Natural killer cell treated with Interleukin-12 subunit alpha and Interleukin-12 subunit beta and Interleukin-15 and Interleukin-18, amount 100 ng/mL, for 72 hours (primary cell): ENCODE measurements at regions not wholly inside any gene's neighbourhood (a gene's known extent, or its start where the extent isn't known, plus 50 kb on each side); places are given as distances from the start of the nearest gene placed in this dataset.
"Not testable (repeated sequence)": the region's sequence is repeated elsewhere in the genome, so short reads cannot be mapped to it uniquely, and the experiment has no call there.

Experiments used
- ATAC-seq, 2 donors: fragments of 150-1000 bp; cut with Tn5 transposase in 1 of 2; sonication (Bioruptor Pico), chemical (Tn5 transposase) in 1 of 2; 2 replicates each; pipeline ENCODE4 v1.10.0; 2021
- DNase-seq: peaks from one replicate; pipeline ENCODE4 v3.0.0; 2022; ENCODE audit warnings: low spot score
- H3K27ac Mint-ChIP-seq, 2 donors: 1 replicate in 1 of 2; 2 replicates in 1 of 2; pipeline ENCODE4 v1.8.0; 2022; ENCODE audit warnings: mixed read lengths in 2 of 2, mild to moderate bottlenecking in 1 of 2, moderate library complexity in 1 of 2
- H3K27me3 Mint-ChIP-seq, 2 donors: 1 replicate in 1 of 2; 2 replicates in 1 of 2; pipeline ENCODE4 v1.8.0; 2022; ENCODE audit warnings: mixed read lengths in 2 of 2
- H3K36me3 Mint-ChIP-seq: one replicate; pipeline ENCODE4 v1.8.0; 2022; ENCODE audit warnings: mixed read lengths
- H3K4me1 Mint-ChIP-seq, 2 donors: 1 replicate in 1 of 2; 2 replicates in 1 of 2; pipeline ENCODE4 v1.8.0; 2022; ENCODE audit warnings: low read depth in 2 of 2, mixed read lengths in 2 of 2, mild to moderate bottlenecking in 1 of 2
- H3K4me3 Mint-ChIP-seq: one replicate; pipeline ENCODE4 v1.8.0; 2022; ENCODE audit warnings: mixed read lengths
- H3K9me3 Mint-ChIP-seq: 2 replicates; pipeline ENCODE4 v1.8.0; 2022; ENCODE audit warnings: mixed read lengths

DNA sequence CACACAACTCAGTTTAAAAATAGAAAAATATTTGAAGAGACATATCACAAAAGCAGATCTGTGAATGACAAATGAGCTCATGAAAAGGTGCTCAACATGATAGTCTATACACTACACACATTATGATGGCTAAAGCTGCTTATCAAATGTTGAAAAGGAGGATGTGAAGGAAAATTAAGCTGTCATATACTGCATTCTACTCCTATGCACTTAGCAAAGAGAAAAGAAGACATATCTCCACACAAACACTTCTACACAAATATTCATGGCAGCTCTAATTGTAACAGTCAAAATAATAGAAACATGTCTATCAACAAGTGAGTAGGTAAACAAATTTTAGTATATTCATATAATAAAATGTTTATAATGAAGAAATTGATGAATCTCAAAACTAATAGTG lies 540.5 kb downstream of the PLOD2 start:
- DNase-seq (no peak), ATAC-seq (no peak)
- Mint-ChIP-seq H3K4me1 (no peaks in the 10 kb centered on the region), H3K27ac (no peak overlapping the region), H3K36me3 (peaks cover 8% of the 10 kb centered on the region), H3K27me3 (no peaks in the 10 kb centered on the region), H3K9me3 (peaks cover 19% of the 10 kb centered on the region), H3K4me3 (no peak overlapping the region)

DNA sequence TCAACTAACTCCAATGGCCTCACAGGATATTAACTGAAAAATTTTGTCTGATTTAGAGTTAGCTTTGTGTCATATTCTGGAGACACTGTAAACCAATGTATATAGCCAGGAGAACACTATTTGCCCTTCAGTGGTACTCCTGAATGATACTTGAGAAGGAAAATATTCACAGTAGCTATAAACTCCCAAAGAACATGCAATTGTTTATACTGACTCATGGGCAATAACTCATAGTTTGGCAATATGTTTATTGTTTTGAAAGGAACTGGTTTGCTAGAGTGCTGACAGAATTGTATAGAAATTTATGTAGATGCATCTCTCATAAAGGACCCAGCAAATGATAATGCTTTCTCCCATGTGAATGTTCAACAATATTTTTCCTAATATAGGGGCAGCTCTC lies 537.6 kb downstream of the PLOD2 start:
- Mint-ChIP-seq H3K27ac (no peak overlapping the region), H3K27me3 (no peaks in the 10 kb centered on the region), H3K36me3 (peaks cover 7% of the 10 kb centered on the region), H3K4me1 (no peaks in the 10 kb centered on the region), H3K4me3 (no peak overlapping the region), H3K9me3 (peaks cover 26% of the 10 kb centered on the region)
- no peak for DNase-seq
- no peak for ATAC-seq

DNA sequence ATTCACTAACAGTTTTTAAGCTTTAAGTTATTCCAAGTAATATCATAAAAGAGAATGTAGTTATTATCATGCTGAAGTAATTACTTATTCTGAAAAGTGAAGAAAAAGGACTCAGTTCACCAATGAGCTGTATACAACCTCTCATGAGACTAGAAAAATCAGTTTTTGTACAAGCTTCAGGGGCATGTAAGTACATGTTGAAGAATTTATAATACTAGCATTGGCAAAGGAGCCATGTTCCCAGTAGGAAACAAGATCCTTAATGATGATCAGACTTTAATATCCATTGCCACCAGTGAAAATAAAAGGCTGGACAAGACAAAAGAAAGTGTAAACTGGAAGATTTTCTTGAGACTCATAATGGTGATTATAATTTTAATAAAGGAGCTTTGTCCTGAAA lies 532.8 kb downstream of the PLOD2 start:
- Mint-ChIP-seq H3K27me3 (no peaks in the 10 kb centered on the region), H3K36me3 (peaks cover 17% of the 10 kb centered on the region), H3K9me3 (peaks cover 19% of the 10 kb centered on the region), H3K27ac (no peak overlapping the region), H3K4me3 (no peak overlapping the region), H3K4me1 (no peaks in the 10 kb centered on the region)
- no peak for DNase-seq
- ATAC-seq, result no peak

DNA sequence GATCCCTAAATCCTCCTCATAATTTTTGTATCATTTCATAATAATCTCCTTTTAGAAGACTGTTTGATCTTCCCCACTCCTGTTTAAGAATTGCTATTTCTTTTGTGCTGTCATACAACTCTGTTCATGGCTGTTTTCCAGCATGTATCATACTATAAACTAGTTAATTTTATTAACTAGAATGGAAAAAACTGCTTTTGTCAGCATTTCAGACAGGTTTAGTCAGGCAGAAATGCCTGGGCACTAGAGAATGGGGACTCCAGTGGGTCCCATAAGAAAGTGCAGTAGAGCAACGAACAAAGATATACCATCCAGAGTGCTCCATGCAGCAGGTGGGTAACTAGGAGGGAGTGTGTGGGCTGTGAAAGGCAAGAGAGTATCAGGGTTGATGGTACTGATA lies 523.9 kb downstream of the PLOD2 start:
- peaks cover 18% of the 10 kb centered on the region for H3K9me3 Mint-ChIP-seq
- H3K36me3 Mint-ChIP-seq, result no peaks in the 10 kb centered on the region

DNA sequence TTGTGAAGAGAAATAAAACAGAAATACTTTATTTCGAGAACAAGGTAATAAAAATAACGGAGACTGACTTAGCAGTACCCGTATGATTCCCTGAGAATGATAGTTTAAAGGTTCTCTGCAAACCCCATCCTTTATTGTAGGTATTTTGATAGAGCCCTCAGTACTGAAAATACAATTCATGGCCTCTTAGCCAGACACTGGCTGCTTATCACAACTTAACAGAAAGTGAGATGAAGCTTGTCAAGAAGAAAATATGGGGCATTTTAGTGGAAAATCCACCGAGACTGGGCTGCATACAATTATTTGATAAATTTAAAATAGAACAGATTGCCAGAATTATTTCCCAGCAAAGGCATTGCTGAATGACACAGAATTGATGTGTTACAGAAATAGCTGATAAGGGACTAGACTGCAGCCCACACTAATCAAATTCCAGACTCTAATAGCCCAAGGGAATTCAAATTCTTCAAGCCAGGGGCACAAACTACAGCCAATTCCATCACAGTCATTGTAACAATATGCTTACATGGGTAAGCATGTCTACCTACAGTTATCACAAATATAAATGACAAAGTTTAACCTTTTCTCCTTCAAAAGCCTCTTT lies 521.9 kb downstream of the PLOD2 start:
- Mint-ChIP-seq H3K9me3 (peaks cover 18% of the 10 kb centered on the region), H3K27me3 (no peaks in the 10 kb centered on the region), H3K27ac (no peak overlapping the region), H3K36me3 (no peaks in the 10 kb centered on the region), H3K4me3 (no peak overlapping the region), H3K4me1 (no peaks in the 10 kb centered on the region)
- ATAC-seq (no peak), DNase-seq (no peak)

More for the DNA sequence above, 523.9 kb downstream of the PLOD2 start:
- no peaks in the 10 kb centered on the region for H3K4me1 Mint-ChIP-seq
- H3K4me3 Mint-ChIP-seq, result no peak overlapping the region
- H3K27me3 Mint-ChIP-seq, result no peaks in the 10 kb centered on the region
- ATAC-seq, result no peak
- no peak for DNase-seq
- no peak overlapping the region for H3K27ac Mint-ChIP-seq

DNA sequence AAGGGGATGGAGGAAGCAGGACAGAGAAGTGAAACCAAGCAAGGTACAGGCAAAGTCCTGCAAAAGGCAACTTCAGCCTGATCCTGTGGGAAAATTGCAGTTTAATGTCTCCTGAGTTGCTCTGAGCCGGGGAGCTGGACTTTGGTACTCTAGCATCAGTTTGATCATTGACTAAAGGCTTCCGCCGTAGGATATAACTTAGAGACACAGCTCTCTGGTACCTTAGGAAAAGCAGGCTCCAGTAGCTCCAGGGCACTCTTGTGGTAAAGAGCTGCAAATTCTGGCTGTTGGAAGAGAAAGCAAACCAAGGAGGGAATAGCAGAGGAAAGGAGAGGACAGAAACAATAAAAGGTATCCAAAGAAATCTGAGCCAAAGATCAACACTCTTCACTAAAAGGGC lies 521.1 kb downstream of the PLOD2 start:
- H3K4me1 Mint-ChIP-seq, result no peaks in the 10 kb centered on the region
- ATAC-seq, result no peak
- DNase-seq, result no peak
- no peaks in the 10 kb centered on the region for H3K27me3 Mint-ChIP-seq
- H3K27ac Mint-ChIP-seq, result no peak overlapping the region
- H3K36me3 Mint-ChIP-seq, result no peaks in the 10 kb centered on the region
- H3K9me3 Mint-ChIP-seq, result peaks cover 18% of the 10 kb centered on the region
- H3K4me3 Mint-ChIP-seq, result no peak overlapping the region

DNA sequence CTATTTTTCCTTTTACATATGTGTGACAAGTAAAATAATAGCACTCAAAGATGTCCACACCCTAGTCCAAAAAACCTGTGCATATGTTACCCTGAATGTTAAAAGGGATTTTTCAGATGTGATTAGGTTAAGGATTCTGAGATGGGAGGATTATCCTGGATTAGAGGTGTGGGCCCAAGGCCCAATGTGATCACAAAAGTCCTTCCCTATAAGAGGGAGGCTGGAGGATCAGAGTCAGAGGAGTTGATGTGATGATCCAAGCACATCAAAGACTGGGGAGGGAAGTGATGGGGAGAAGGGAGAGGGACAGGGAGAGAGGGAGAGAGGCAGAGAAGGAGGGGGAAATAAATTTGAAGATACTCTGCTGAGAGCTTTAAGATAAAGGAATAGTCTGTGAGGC lies 512.6 kb downstream of the PLOD2 start:
- DNase-seq (no peak), ATAC-seq (no peak)
- Mint-ChIP-seq H3K4me3 (no peak overlapping the region), H3K9me3 (peaks cover 11% of the 10 kb centered on the region), H3K27me3 (no peaks in the 10 kb centered on the region), H3K36me3 (no peaks in the 10 kb centered on the region), H3K27ac (no peak overlapping the region), H3K4me1 (no peaks in the 10 kb centered on the region)

DNA sequence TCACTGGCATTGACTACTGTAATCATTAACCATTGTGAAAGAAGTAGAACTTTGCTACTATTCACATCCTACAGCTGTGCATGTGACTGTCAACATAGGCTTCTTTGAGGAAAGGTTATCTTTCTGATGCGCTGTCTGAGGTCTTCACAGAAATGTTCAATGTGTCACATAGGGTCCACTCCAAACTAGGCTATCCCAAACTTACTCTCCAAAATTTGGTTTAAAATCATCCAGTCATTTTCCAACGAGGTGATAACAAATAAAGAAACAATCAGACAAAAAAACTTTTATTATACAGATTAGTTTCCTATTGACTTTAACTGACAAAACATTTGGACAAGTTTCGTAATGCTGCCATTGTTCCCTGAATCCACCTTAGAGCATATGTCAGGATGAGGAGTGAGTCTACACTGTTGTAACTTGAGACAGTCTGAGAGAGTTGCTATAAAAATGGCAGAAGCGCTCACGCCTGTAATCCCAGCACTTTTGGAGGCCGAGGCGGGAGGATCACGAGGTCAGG lies 511.6 kb downstream of the PLOD2 start:
- Mint-ChIP-seq H3K9me3 (peaks cover 8% of the 10 kb centered on the region), H3K36me3 (no peaks in the 10 kb centered on the region), H3K27me3 (no peaks in the 10 kb centered on the region), H3K4me3 (no peak overlapping the region), H3K4me1 (no peaks in the 10 kb centered on the region), H3K27ac (no peak overlapping the region)
- DNase-seq (no peak), ATAC-seq (no peak)

DNA sequence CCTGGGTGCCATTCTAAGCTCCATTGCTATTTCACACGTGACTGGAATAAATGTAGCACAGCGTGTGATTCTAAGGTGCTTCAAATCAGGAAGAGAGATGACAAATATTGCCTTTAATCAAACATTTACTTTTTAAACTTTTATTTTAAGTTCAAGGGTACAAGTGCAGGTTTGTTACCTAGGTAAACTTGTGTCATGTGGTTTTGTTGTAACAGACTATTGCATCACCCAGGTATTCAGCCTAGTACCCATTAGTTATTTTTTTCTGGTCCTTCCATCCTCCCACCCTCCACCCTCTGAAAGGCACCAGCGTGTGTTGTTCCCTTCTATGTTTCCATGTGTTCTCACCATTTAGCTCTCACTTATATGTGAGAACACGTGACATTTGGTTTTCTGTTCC lies 510.8 kb downstream of the PLOD2 start:
- no peak for DNase-seq
- Mint-ChIP-seq H3K36me3 (no peaks in the 10 kb centered on the region), H3K4me1 (no peaks in the 10 kb centered on the region), H3K4me3 (no peak overlapping the region), H3K9me3 (peaks cover 6% of the 10 kb centered on the region), H3K27ac (no peak overlapping the region), H3K27me3 (no peaks in the 10 kb centered on the region)
- ATAC-seq, result no peak

DNA sequence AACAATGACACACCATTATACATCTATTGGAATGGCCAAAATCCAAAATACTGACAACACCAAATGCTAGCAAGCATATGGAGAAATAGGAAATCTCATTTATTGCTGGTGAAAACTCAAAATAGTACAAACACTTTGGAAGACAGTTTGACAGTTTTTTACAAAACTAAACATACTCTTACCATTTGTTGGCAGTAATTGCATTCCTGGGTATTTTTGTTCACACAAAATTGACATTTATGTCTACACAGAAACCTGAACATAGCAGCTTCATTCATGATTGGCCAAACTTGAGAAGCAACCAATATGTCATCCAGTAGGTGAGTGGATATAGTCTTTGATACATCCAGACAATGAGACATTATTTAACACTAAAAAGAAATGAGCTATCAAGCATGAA lies 489.9 kb downstream of the PLOD2 start:
- no peak for DNase-seq
- Mint-ChIP-seq H3K4me3 (no peak overlapping the region), H3K27me3 (no peaks in the 10 kb centered on the region), H3K9me3 (peaks cover 23% of the 10 kb centered on the region), H3K27ac (no peak overlapping the region), H3K36me3 (no peaks in the 10 kb centered on the region), H3K4me1 (no peaks in the 10 kb centered on the region)
- no peak for ATAC-seq

DNA sequence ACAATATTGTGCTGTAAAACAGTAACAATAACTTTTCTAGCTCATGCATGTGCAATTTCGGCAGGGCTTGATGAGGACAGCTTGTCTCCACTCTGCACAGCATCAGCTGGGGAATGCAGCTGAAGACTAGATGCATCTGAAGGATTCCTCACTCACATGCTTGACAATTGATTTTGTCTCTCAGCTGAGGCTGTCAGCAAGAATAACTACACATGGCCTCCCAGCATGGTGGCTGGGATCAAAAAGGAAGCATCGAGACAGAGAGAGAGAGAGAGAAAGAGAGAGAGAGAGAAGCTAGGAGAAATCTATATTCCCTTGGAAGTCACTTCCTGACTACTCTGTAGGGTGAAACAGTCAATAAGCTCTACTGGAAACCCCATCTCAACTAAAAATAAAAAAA lies 487.1 kb downstream of the PLOD2 start:
- ATAC-seq, result no peak
- H3K9me3 Mint-ChIP-seq, result peaks cover 19% of the 10 kb centered on the region

DNA sequence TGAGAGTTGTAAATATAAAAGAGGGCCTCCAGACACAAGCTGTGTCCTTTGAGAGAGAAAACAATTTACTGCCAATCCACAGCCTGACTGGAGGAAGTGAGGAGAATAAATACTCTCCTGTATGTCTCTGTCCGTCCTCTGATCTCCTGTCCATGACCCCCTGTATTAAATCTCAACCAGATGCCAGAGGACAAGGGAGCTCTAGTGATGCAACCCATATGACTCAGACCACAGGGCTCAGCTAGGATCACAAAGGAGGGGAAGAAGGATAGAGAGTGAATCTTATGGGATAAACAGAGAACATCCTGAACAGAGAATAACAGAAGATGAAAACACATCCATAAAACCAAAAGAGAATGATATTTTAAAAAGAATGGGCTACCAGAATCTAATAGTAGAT lies 482.6 kb downstream of the PLOD2 start:
- H3K9me3 Mint-ChIP-seq, result peaks cover 7% of the 10 kb centered on the region
- no peak overlapping the region for H3K4me3 Mint-ChIP-seq
- ATAC-seq (no peak), DNase-seq (no peak)
- no peaks in the 10 kb centered on the region for H3K36me3 Mint-ChIP-seq
- no peaks in the 10 kb centered on the region for H3K27me3 Mint-ChIP-seq
- no peak overlapping the region for H3K27ac Mint-ChIP-seq
- H3K4me1 Mint-ChIP-seq, result no peaks in the 10 kb centered on the region

More for the DNA sequence above, 487.1 kb downstream of the PLOD2 start:
- no peak for DNase-seq
- H3K27me3 Mint-ChIP-seq, result no peaks in the 10 kb centered on the region
- no peak overlapping the region for H3K27ac Mint-ChIP-seq
- no peaks in the 10 kb centered on the region for H3K36me3 Mint-ChIP-seq
- no peaks in the 10 kb centered on the region for H3K4me1 Mint-ChIP-seq
- H3K4me3 Mint-ChIP-seq, result no peak overlapping the region

DNA sequence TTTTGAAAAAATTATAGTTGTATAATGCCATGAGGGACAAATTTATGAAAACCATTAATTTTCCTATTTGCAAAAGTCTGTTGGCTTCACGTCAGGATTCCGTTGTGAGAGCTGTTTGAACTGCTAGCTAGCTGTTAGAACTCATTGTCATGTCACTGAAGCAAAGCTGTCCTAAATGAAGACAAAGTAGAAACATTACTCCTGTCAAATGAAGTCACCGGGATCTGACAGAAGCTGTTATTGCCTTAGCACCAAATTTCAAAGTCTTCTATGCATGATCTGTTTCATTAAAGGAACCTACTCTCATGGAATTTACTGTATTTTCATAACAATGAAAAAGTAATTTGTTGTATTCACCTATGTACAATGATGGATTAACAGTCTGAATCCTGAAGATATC lies 479.8 kb downstream of the PLOD2 start:
- H3K27ac Mint-ChIP-seq, result no peak overlapping the region
- no peak for DNase-seq
- ATAC-seq, result no peak
- no peaks in the 10 kb centered on the region for H3K4me1 Mint-ChIP-seq
- no peaks in the 10 kb centered on the region for H3K36me3 Mint-ChIP-seq
- H3K27me3 Mint-ChIP-seq, result no peaks in the 10 kb centered on the region
- no peak overlapping the region for H3K4me3 Mint-ChIP-seq
- H3K9me3 Mint-ChIP-seq, result peaks cover 7% of the 10 kb centered on the region

DNA sequence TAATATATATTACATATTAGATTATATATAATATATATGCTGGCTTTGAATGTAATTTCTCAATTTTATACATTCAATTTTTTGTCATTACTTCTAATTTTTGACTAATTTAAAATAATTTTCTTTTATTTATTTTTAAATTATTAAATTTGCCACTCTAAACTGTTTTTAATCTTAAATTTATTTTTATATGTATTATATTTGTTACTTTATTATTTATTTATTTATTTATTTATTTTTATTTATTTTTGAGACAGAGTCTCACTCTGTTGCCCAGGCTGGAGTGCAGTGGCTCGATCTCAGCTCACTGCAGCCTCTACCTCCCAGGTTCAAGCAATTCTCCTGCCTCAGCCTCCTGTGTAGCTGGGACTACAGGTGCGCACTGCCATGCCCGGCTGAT lies 473.0 kb downstream of the PLOD2 start:
- peaks cover 15% of the 10 kb centered on the region for H3K9me3 Mint-ChIP-seq
- H3K27ac Mint-ChIP-seq, H3K4me3 Mint-ChIP-seq, ATAC-seq, H3K4me1 Mint-ChIP-seq, H3K36me3 Mint-ChIP-seq, DNase-seq, H3K27me3 Mint-ChIP-seq: not testable (repeated sequence)

DNA sequence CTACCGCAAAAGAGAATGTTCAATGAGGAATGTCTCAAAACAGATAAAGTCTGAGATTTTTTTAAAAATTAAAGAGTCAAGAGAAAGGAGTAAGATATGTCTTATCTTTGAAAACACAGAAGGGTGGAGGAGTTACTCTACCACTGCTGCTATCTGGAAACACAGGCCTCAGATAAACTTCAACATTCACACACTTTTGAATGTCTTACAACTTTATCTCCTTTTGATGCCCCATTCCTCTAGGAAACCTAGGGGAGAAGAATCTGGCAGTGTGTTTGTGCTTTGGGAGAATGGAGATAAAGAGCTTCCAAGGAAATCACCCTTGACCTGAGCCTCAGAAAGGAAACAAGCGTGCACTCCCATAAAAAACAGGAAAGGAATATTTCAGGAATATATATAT lies 468.2 kb downstream of the PLOD2 start:
- no peak overlapping the region for H3K4me3 Mint-ChIP-seq
- H3K27ac Mint-ChIP-seq, result no peak overlapping the region
- H3K9me3 Mint-ChIP-seq, result peaks cover 9% of the 10 kb centered on the region
- H3K27me3 Mint-ChIP-seq, result no peaks in the 10 kb centered on the region
- DNase-seq, result no peak
- ATAC-seq, result no peak
- H3K36me3 Mint-ChIP-seq, result no peaks in the 10 kb centered on the region
- no peaks in the 10 kb centered on the region for H3K4me1 Mint-ChIP-seq
